ENCODE measurements at regions not wholly inside any gene's neighbourhood (a gene's known extent, or its start where the extent isn't known, plus 50 kb on each side); places are given as distances from the start of the nearest gene placed in this dataset.
"Not testable (repeated sequence)": the region's sequence is repeated elsewhere in the genome, so short reads cannot be mapped to it uniquely, and the experiment has no call there.

DNA sequence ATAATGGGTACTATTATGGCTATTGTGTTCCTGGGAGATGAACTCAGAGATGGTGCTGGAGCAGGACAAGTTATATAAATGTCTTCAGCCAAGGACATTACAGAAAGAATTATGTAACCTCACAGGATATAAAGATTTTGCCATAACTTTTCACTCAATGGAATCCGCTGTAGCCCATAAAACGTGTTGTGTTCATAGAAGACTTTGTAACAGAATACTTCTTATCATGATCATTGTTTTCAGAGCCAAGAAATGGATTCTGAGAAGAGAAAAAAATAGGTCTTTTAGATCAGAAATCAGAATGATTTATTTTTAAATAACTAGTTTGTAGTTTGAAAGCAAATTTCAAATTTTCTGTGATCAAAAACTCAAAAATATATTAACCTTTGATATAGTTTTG lies 441.0 kb upstream of the TENM3 start:
- no peak for DNase-seq (ENCODE audit: low read depth in 4 of 4, low spot score in 2 of 4)

DNA sequence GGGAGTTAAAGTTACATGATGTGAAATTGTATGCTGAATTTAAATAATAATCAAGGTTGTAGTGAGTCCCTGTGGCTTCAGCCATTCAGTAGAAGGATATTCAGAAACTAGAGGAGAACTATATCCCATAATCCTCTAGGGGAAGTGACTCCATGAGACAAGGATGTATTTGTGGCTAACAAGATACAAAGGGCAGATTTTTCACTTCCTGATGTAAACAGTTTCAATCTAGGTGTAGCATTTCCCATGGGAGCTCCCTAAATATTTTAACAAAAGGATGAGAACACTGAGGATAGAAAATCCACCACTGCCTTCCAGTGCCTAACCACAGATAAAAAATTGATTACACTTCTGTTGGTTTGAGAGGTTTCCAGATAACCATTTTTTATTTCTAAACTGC lies 435.4 kb upstream of the TENM3 start:
- no peak for DNase-seq (ENCODE audit: low read depth in 4 of 4, low spot score in 2 of 4)

DNA sequence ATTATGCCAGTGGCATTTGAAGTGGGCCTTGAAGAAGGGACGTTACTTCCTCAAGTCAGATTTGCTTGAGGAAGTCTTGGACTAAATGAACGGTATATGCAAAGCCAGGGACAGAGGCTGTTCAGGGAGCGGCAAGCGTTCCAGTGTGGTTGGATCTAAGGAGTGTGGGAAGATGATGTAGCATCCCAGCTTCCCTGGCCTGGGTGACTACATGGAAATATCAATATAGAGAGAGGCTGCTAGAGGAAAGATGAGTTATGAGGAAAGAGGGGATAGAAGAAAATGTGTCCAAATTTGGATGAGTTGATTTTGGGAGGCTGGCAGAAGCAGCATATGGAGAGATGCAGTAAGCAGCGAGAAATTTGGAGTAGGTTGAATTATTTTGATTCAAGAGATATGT lies 432.5 kb upstream of the TENM3 start:
- DNase-seq (ENCODE audit: low read depth in 4 of 4, low spot score in 2 of 4) = no peak

DNA sequence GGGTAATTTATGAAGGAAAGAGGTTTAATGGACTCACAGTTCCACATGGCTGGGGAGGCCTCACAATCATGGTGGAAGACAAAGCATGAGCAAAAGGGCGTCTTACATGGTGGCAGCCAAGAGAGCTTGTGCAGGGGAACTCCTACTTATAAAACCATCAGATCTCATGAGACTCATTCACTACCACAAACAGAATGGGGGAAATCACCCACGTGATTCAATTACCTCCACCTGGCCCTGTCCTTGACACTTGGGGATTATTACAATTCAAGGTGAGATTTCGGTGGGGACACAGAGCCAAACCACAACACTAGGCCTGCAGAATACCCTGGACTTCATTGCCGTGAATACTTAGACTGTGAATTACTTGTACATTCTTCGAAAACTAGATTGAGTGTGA lies 431.7 kb upstream of the TENM3 start:
- not testable (repeated sequence) for DNase-seq (ENCODE audit: low read depth in 4 of 4, low spot score in 2 of 4)

DNA sequence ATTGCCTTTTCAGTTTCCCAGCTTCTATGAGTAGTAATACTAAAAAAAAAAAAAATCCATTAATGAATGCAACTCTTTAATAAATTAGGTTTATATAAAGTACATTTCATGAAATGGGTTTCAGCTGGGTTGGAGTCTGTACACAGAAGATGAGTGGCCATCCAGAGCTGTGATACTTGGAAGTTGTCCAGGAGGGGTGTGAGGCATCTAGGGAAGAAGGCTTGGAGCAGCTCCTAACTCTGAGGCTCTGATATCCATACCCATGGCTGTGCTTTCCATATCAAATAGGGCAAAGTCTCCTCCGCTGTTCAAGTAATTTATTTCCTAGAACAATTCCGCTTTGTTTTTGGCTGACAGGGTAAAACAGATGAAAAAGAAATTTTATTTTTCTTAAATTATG lies 423.3 kb upstream of the TENM3 start:
- no peak for DNase-seq (ENCODE audit: low read depth in 4 of 4, low spot score in 2 of 4)

DNA sequence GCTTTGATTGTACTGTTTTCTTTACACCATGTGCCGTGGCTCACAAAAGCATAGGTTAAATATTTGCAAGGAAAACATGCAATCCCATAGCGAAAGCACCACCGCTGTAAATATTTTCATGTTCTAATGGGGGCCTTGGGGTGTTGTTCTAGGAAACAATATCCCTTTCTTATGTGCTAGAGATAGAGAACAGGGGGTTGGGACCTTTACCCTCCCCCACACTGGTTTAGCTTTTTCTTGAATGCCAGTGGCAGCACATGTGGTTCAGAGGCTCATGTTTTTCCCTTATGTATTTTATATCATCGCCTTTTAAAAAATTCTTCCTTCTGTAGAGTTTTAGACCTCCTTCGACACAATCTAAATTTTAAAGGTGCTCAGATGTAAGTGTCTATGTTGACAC lies 422.6 kb upstream of the TENM3 start:
- DNase-seq (ENCODE audit: low read depth in 4 of 4, low spot score in 2 of 4) = no peak

DNA sequence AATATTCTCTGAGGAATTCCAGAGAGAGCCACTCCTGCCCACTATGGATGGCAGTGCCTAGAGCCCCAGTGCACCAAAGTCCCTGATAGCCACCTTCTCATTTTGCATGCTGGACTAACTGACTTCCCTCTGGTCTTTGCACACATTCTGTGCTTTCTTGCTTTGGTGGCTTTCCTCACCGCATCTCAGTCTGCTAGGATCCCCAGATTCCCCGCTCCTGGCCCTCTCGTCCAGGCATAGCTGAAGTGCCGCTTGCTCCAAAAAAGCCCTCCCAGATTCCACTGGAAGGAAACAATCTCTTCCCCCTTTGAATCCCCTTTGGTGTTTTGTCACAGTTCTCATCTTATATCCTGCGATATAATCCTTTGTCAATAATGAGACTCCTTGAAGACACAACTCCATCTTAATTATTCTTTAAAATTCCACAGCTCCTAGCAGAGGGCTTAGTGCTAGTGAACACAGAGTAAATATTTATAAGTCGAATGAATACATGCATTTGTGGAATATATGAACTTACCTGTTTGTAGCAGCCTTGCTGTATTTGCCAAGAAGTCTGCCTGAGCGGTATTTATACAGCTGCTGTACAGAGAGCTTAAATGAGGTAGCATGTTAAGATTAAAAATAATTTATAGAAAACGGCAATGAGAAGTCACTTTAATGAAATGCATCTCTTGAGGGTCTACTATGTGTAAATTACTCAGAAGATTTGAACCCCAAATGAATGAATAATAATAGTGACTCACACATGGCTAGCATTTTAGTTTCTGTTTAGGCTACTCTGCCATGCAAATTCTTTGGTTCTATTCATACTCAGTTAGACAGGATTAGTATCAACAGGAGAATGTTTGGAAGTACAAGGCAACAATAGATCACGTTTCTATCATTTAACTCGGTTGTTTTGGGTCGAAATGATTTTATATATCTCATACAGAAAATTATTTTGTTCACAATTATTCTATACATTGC lies 421.9 kb upstream of the TENM3 start:
- DNase-seq (ENCODE audit: low read depth in 4 of 4, low spot score in 2 of 4) = peak in 1 of 4 donors; percentile 13

DNA sequence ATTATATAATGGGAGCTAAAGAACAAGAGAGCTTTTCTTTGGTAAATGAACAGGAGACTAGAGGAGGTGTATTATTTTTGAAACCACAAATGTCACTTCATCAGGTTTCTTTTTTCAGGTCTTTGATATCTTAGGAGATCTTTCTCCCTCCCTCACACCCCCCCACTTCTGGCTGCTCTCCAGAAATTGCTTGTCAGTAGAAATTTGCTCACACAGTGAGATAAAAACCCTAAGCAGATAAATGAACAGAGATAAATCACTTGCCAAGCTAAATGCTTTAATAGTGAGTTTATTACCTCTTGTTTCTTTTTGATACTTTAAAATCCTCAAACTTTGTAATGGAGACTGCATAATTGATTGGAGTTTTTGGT lies 421.2 kb upstream of the TENM3 start:
- peak in 2 of 4 donors; percentile 29 to 43 for DNase-seq (ENCODE audit: low read depth in 4 of 4, low spot score in 2 of 4)

DNA sequence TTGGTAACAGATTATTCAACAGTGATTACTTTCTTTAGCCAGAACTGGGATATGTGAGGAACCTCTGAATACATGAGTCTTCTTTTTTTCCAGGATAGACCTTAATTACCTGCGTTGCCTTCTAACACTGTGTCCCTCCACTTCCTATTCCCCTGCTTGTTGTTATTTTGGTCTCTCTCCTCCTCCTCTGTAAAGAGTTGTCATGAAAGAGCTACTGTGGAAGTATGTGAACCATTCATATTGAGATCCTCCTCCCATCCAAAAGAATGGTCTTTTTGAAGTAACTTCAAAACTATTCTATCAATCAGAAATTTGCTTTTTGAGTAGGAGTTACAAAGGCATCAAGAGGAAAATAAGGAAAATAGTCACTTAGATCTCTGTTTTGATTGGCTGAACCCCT lies 420.0 kb upstream of the TENM3 start:
- DNase-seq (ENCODE audit: low read depth in 4 of 4, low spot score in 2 of 4) = no peak

DNA sequence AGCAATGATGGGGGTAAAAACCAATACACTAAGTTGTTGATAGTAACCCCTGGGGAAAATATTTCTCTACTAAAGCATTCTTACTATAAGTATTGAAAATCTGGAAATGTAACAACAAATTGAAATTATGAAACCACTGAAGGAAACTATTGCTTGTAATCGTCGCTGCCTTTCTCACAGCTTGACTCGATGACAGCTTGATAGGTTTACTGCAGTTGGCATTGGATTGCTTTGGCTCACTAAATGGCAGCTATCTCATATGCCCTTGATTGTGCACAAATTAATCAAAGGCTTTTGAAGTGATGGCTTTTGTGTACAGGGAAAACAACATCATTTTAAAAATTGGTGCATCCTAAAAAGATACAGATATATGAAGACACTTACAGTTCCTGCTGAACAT lies 419.6 kb upstream of the TENM3 start:
- DNase-seq (ENCODE audit: low read depth in 4 of 4, low spot score in 2 of 4) = no peak

DNA sequence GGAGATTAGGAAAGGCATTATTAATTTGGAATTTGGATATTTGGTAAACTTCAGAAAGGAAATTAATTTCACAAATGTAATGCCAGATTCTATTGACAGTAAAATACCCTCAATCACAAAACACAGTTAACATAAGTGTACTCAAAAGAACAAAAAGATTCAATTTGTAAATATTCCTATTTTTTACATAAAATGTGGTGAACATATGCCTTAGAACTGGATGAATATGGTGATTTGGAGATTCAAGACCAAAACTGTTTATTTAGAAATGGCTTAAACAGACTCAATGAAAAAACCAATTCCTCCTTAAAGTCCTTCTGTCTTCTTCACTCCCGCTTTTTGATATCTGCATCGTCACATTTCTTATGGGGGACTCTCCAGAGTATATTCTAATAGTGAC lies 417.6 kb upstream of the TENM3 start:
- DNase-seq (ENCODE audit: low read depth in 4 of 4, low spot score in 2 of 4) = no peak

DNA sequence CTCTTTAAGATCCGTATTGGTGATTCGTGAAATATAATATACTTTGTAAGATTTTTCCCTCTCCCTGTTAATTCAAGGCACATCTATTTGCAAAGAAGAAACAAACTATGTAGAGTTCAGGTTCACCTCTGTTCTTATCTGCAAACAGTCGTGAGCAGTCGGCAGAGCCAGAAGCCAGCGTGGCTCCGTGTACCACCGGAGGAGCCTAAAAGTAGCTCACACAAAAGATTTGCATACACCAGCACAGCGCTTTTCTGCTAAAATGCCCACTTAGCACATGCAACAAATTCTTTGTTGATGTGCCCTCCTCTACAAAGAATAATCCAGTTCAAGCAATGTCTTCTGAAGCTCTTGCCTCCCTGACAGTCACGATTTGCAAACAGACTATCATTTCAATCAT lies 416.0 kb upstream of the TENM3 start:
- no peak for DNase-seq (ENCODE audit: low read depth in 4 of 4, low spot score in 2 of 4)

DNA sequence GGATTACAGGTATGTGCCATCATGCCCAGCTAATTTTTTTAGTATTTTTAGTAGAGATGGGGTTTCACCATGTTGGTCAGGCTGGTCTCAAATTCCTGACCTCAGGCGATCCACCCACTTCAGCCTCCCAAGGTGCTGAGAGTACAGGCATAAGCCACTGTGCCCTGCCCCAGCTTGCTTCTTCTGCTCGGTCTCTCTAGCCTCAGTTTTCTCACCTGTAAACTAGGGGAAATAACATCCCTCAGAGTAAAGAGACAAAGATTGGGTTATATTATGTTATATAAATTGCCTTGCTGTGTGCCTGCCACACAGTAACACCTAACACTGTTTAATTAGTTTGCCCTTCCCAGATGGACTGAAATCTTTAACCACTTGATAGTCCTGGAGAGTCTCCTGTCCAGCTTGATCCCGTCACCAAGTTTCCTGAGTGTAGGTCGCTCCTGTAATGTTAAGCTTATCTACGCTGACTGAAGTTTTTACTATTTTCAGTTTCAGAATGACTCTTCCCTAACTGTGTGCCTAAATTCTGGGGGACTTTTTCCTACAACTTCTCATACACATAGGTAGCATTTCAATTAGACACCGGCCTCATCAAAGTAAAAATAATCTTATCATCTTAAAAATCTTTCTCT lies 412.7 kb upstream of the TENM3 start:
- DNase-seq (ENCODE audit: low read depth in 4 of 4, low spot score in 2 of 4) = no peak

DNA sequence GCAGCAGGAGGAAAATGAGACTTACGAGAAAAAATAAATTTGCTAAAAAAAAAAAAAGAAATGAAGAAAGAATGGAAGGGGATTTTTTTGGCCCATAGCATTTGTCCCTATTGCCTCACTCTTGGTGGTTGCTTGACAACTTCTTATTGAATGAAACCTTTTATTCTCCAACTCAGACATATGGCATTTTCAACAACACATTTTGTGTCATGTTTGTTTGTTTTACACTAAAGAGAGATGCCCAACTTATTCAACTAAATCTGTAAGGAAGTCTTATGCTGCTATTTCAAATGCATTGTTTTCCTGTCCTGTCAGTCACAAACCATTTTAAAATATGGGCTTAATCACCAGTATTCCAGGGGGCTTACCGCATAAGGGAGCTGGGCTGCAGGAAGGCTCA lies 409.1 kb upstream of the TENM3 start:
- DNase-seq (ENCODE audit: low read depth in 4 of 4, low spot score in 2 of 4) = no peak

DNA sequence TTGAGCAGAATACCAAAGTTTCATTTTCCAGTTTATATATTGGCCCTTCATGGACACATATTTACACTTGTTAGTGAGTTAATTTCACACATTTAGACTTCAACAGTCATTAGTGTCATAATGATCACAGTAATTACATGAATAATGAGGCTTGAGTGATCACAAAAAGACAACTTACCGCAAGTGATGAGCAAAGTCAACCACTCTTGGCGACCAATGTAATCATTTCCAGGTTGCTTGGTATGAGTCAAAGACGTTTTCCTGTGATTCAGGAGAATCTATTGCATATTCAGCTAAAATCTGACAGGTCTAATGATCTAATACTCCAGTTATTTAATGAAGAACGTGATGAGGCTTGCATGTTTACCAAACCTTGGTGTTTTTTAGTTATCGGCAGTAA lies 407.9 kb upstream of the TENM3 start:
- DNase-seq (ENCODE audit: low read depth in 4 of 4, low spot score in 2 of 4) = no peak

DNA sequence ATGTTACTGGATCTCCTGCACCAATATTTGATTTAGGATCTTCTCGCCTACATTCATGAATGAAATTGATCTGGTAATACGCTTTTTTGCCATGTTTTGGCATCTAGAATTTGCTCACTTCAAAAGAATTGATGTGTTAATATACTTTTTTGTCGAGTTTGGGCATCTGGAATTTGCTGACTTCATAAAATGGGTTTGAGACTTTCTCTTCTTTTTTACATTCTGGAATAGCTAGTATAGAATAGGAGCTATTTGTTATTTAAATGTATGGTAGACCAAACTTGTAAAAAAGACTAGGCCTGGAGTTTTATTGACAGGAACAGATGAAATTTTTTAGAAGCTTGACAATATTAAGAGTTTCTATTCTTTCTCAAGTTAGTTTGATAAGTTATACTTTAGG lies 404.9 kb upstream of the TENM3 start:
- DNase-seq (ENCODE audit: low read depth in 4 of 4, low spot score in 2 of 4) = no peak

DNA sequence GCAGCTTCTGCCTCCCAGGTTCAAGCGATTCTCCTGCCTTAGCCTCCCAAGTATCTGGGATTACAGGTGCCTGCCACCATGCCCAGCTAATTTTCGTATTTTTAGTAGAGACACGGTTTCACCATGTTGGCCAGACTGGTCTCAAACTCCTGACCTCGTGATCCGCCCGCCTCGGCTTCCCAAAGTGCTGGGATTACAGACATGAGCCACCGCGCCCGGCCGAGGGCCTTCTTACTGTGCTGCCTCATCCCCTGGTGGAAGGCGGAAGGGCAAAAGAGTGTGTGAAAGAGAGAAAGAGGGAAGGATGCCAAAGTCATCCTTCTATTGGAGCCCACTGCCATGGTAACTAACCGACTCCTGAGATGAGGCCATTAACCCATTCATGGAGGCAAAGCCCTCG lies 399.4 kb upstream of the TENM3 start:
- DNase-seq (ENCODE audit: low read depth in 4 of 4, low spot score in 2 of 4) = not testable (repeated sequence)

DNA sequence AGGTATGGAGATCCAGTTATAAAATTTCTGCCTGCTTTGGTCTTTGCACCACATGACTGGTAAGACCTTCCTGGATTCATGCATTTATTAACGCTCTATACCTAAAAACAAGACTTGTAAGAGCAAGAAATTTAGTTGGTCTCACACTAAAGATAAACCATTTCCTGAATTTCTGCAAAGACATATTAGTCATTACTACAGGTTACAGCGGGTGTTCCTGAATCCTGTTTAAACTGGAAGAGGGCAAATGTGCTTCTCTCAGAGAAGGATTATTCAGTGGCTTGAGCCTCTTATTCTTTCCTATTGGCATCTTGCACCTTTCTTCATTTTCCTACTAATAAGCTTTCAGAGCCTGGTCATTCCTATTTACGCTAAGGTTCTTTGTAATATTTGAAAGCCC lies 397.6 kb upstream of the TENM3 start:
- DNase-seq (ENCODE audit: low read depth in 4 of 4, low spot score in 2 of 4) = no peak

DNA sequence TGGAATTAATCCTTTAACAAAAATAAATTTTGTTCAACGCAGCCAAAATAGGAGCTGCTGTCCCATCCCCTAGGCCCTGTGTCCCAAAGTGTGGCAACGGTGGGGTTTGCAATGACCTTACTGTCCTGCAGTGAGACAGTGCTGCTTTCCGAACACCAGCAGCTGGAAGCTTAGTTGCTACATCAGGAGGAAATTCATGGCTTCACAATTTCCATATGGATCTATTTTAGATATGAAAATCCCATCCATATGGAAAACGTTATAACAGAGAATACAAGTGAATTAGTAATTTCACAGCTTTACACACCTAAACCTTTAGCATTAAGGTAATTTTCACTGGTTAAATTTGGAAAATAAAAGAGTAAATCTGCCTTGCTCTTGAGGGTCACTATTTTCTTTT lies 396.3 kb upstream of the TENM3 start:
- no peak for DNase-seq (ENCODE audit: low read depth in 4 of 4, low spot score in 2 of 4)

DNA sequence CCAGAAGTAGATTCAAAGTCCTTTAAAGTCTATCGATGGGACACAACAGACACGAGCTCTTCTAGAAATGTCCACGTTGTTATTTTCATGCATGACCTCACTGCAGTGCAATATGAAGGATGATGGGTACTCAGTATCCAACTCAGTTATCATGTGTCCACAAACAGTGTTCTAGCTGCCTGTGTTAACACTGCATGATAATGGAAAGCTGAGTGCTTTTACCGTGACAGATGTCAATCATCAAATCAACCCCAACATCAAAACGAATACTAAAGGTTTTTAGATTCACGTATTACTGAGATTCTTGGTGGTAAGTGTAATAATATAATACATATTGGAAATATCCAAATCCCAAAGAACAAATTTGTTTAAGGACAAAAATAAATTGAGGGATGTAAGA lies 394.8 kb upstream of the TENM3 start:
- DNase-seq (ENCODE audit: low read depth in 4 of 4, low spot score in 2 of 4) = no peak

DNA sequence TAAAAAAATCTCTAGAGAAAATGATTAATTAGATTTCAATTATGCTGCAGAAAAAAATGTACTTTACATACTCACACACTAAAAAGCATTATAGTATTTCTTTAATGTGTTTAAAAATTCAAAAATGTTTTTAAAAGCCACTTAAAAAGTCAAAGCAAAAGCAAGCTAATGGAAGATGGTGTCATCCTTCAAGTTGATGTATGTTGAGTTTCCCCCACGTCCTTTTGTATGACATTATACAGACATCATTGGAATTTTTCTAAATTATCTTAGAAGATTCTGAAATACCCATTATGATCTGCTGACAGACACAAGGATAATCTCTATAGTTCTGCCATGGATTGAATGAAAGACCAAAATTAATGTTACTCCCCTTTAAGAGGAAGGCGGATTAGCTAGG lies 393.7 kb upstream of the TENM3 start:
- DNase-seq (ENCODE audit: low read depth in 4 of 4, low spot score in 2 of 4) = no peak

DNA sequence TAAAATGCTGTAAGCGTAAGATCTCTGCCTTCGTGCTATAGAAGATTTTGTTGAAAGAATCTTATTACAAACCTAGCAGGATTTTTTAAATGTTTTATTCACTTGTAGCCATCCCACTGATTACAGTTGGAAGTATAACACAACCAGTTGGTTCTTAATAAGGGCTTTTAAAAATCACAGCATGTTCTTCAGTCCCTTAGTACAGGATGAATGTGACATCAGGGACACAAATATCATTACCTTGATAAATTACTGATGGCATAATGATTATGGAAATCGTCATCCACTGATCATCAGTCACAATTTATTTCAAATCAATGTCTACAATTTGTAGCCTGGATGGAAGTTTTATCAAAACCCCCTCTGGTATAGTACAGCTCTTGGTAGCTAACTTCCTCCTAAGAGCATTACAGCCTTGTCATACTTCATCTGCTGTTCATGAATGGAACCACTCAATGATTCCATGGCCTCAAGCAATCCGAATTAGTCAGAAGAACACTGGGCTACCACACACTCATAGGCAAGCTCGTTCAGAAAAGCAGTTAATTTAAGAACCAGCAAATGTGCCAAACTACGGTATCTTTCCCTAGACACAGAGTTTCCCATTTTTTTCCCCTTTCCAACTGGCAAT lies 389.2 kb upstream of the TENM3 start:
- no peak for DNase-seq (ENCODE audit: low read depth in 4 of 4, low spot score in 2 of 4)
